MM.1S (cell line): ENCODE measurements at regions not wholly inside any gene's neighbourhood (a gene's known extent, or its start where the extent isn't known, plus 50 kb on each side); places are given as distances from the start of the nearest gene placed in this dataset.
A peak's percentile ranks its signal among the peaks of the same experiment; 100 is the strongest.

ENCODE experiments used
- DNase-seq: peaks from one replicate; pipeline ENCODE4 v3.0.0-alpha.2; 2015
- H2AFZ ChIP-seq: fragments of 300-600 bp; sonication (generic); 2 replicates; pipeline ENCODE4 v1.6.0; 2016; ENCODE audit warnings: antibody characterized with exemption, low read length
- H3F3A ChIP-seq: fragments of 300-600 bp; sonication (generic); 2 replicates; pipeline ENCODE4 v1.6.1; 2016; ENCODE audit warnings: mild to moderate bottlenecking, antibody characterized with exemption, low read length, moderate library complexity, mixed read lengths; ENCODE audit not compliant: insufficient read depth
- H3K27ac ChIP-seq: fragments of 300-600 bp; sonication (generic); 2 replicates; pipeline ENCODE4 v1.5.1; 2016; ENCODE audit warnings: mild to moderate bottlenecking, low read length
- H3K27me3 ChIP-seq: fragments of 300-600 bp; sonication (generic); replicated peaks from 2 replicates; pipeline ENCODE4 v1.6.0; 2016; ENCODE audit warnings: low read length; ENCODE audit not compliant: insufficient read depth
- H3K36me3 ChIP-seq: fragments of 300-600 bp; sonication (generic); replicated peaks from 2 replicates; pipeline ENCODE4 v1.6.1; 2016; ENCODE audit warnings: mild to moderate bottlenecking, low read length, mixed read lengths; ENCODE audit not compliant: insufficient read depth
- H3K4me1 ChIP-seq: fragments of 300-600 bp; sonication (generic); 2 replicates; pipeline ENCODE4 v1.6.1; 2016; ENCODE audit warnings: low read length, mixed read lengths
- H3K4me2 ChIP-seq: fragments of 300-600 bp; sonication (generic); 2 replicates; pipeline ENCODE4 v1.6.0; 2016; ENCODE audit warnings: low read depth, low read length
- H3K4me3 ChIP-seq: fragments of 300-600 bp; sonication (generic); 2 replicates; pipeline ENCODE4 v1.5.1; 2016; ENCODE audit warnings: low read length, mixed read lengths
- H3K79me2 ChIP-seq: fragments of 300-600 bp; sonication (generic); 2 replicates; pipeline ENCODE4 v1.6.1; 2016; ENCODE audit warnings: mixed run types, low read length, mixed read lengths
- H3K9ac ChIP-seq: fragments of 300-600 bp; sonication (generic); 2 replicates; pipeline ENCODE4 v1.6.1; 2016; ENCODE audit warnings: low read length, mixed read lengths
- H3K9me2 ChIP-seq: fragments of 300-600 bp; sonication (generic); replicated peaks from 2 replicates; pipeline ENCODE4 v1.6.1; 2016; ENCODE audit warnings: mild to moderate bottlenecking, low read length, mixed read lengths; ENCODE audit not compliant: insufficient read depth
- H3K9me3 ChIP-seq: fragments of 300-600 bp; sonication (generic); replicated peaks from 2 replicates; pipeline ENCODE4 v1.6.1; 2016; ENCODE audit warnings: mild to moderate bottlenecking, low read length, mixed read lengths; ENCODE audit not compliant: insufficient read depth
- H4K20me1 ChIP-seq: fragments of 300-600 bp; sonication (generic); 2 replicates; pipeline ENCODE4 v1.6.1; 2016; ENCODE audit warnings: mild to moderate bottlenecking, low read length, moderate library complexity, mixed read lengths; ENCODE audit not compliant: insufficient read depth
- CTCF ChIP-seq: fragments of 300-600 bp; sonication (generic); IDR thresholded peaks from 2 replicates; pipeline ENCODE4 v1.5.1; 2016; ENCODE audit warnings: antibody characterized with exemption, low read length, mixed read lengths
- EZH2 ChIP-seq: fragments of 300-600 bp; sonication (generic); optimal IDR thresholded peaks from 2 replicates; pipeline ENCODE3; 2017; ENCODE audit warnings: low read depth, mild to moderate bottlenecking, antibody characterized with exemption, low read length, mixed read lengths
- EZH2phosphoT487 ChIP-seq: fragments of 300-600 bp; sonication (generic); IDR thresholded peaks from 2 replicates; pipeline ENCODE4 v1.6.1; 2018; ENCODE audit warnings: antibody characterized with exemption, low read length

GRCh38 chr13:109567315-109567714 is 219.1 kb downstream of the IRS2 start:
- no peak overlapping the region for H2AFZ ChIP-seq

GRCh38 chr13:109565877-109566276 is 220.5 kb downstream of the IRS2 start:
- DNase-seq, result no peak
- H4K20me1 ChIP-seq, result no peaks in the 10 kb centered on the region
- no peaks in the 10 kb centered on the region for H3K9me2 ChIP-seq
- no peak overlapping the region for H3K27ac ChIP-seq
- H3K4me1 ChIP-seq, result peaks cover 12% of the 10 kb centered on the region
- H3F3A ChIP-seq, result peaks cover 8% of the 10 kb centered on the region; the same call in 1 of the 2 replicates
- H3K4me3 ChIP-seq, result no peak overlapping the region
- H3K9me3 ChIP-seq, result no peaks in the 10 kb centered on the region
- no peak overlapping the region for H3K4me2 ChIP-seq
- H2AFZ ChIP-seq, result no peak overlapping the region
- no peaks in the 10 kb centered on the region for H3K27me3 ChIP-seq
- H3K79me2 ChIP-seq, result no peaks in the 10 kb centered on the region
- TF ChIP-seq EZH2 (no peak), CTCF (no peak), EZH2phosphoT487 (no peak)
- H3K9ac ChIP-seq, result no peak overlapping the region
- H3K36me3 ChIP-seq, result no peaks in the 10 kb centered on the region

More at GRCh38 chr13:109567315-109567714, 219.1 kb downstream of the IRS2 start:
- DNase-seq, result no peak
- Histone ChIP-seq H3K9ac (no peak overlapping the region), H3K4me1 (peaks cover 13% of the 10 kb centered on the region), H3K27ac (no peak overlapping the region), H3K9me3 (no peaks in the 10 kb centered on the region), H3K36me3 (no peaks in the 10 kb centered on the region), H3K9me2 (no peaks in the 10 kb centered on the region), H3F3A (peaks cover 8% of the 10 kb centered on the region; the same call in 1 of the 2 replicates), H4K20me1 (no peaks in the 10 kb centered on the region), H3K27me3 (no peaks in the 10 kb centered on the region), H3K4me2 (no peak overlapping the region), H3K79me2 (no peaks in the 10 kb centered on the region), H3K4me3 (no peak overlapping the region)
- TF ChIP-seq EZH2phosphoT487 (no peak), EZH2 (no peak), CTCF (no peak)

- Histone ChIP-seq H3K79me2 (no peaks in the 10 kb centered on the region), H3K4me2 (peak overlapping the region; percentile 79; the same call in 1 of the 2 replicates), H2AFZ (0 out of 2 replicates have a peak overlapping the region, but pooled peaks have one; percentile 26), H3K9me2 (no peaks in the 10 kb centered on the region), H3K4me3 (peak overlapping the region; percentile 8; the same call in 1 of the 2 replicates), H3K36me3 (no peaks in the 10 kb centered on the region), H3K27me3 (0 out of 2 replicates have a peak, but pooled peaks cover 3% of the 10 kb centered on the region), H3K9ac (peak overlapping the region; percentile 64), H3F3A (peaks cover 18% of the 10 kb centered on the region), H4K20me1 (no peaks in the 10 kb centered on the region), H3K4me1 (peaks cover 14% of the 10 kb centered on the region), H3K27ac (peak overlapping the region; percentile 89), H3K9me3 (no peaks in the 10 kb centered on the region)
- TF ChIP-seq CTCF (no peak), EZH2phosphoT487 (no peak)
- peak; percentile 91 for DNase-seq
Observed at GRCh38 chr13:109548374-109548773, 238.0 kb downstream of the IRS2 start.
